ENCODE measurements at regions not wholly inside any gene's neighbourhood (a gene's known extent, or its start where the extent isn't known, plus 50 kb on each side); places are given as distances from the start of the nearest gene placed in this dataset.

- TF ChIP-seq, protein P1, sequence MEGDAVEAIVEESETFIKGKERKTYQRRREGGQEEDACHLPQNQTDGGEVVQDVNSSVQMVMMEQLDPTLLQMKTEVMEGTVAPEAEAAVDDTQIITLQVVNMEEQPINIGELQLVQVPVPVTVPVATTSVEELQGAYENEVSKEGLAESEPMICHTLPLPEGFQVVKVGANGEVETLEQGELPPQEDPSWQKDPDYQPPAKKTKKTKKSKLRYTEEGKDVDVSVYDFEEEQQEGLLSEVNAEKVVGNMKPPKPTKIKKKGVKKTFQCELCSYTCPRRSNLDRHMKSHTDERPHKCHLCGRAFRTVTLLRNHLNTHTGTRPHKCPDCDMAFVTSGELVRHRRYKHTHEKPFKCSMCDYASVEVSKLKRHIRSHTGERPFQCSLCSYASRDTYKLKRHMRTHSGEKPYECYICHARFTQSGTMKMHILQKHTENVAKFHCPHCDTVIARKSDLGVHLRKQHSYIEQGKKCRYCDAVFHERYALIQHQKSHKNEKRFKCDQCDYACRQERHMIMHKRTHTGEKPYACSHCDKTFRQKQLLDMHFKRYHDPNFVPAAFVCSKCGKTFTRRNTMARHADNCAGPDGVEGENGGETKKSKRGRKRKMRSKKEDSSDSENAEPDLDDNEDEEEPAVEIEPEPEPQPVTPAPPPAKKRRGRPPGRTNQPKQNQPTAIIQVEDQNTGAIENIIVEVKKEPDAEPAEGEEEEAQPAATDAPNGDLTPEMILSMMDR (IDR thresholded peaks at IDR 0.05 in 2 of 3, conservative IDR thresholded peaks at IDR 0.05 in 1 of 3; ENCODE audit: borderline replicate concordance in 1 of 3, insufficient read depth in 1 of 3, low read depth in 2 of 3, low read length in 2 of 3) = no peak
- TF ChIP-seq POLR2AphosphoS5 (IDR thresholded peaks at IDR 0.05; ENCODE audit: low read depth, low read length) = no peak
- TF ChIP-seq EZH2phosphoT487 (IDR thresholded peaks at IDR 0.05; ENCODE audit: borderline replicate concordance) = no peak
- no peak for TF ChIP-seq JUND (IDR thresholded peaks at IDR 0.05)
- TF ChIP-seq SIN3A (IDR thresholded peaks at IDR 0.05; ENCODE audit: low read depth) = no peak
- TF ChIP-seq EZH2 (IDR thresholded peaks at IDR 0.05) = no peak
- no peak for TF ChIP-seq TCF7L2 (IDR thresholded peaks at IDR 0.05; ENCODE audit: borderline replicate concordance, extremely low read depth, insufficient read depth, insufficient read length)
- no peak for TF ChIP-seq CBX3 (IDR thresholded peaks at IDR 0.05; ENCODE audit: low read depth)
- no peak for TF ChIP-seq POLR2A (IDR thresholded peaks at IDR 0.05; ENCODE audit: borderline replicate concordance, extremely low read depth, insufficient read depth, insufficient read length)
- TF ChIP-seq YY1 (IDR thresholded peaks at IDR 0.05; ENCODE audit: extremely low read depth, insufficient replicate concordance, low read depth, low read length) = no peak
- no peak for TF ChIP-seq MAX (IDR thresholded peaks at IDR 0.05)
- TF ChIP-seq ZNF274 (IDR thresholded peaks at IDR 0.05; ENCODE audit: low read depth, low read length) = no peak
Observed at GRCh38 chr2:16862471-16862870, 196.8 kb upstream of the CYRIA start.

All from HCT116 (cell line).